Pancreas (tissue), 10 donors: ENCODE measurements at regions not wholly inside any gene's neighbourhood (a gene's known extent, or its start where the extent isn't known, plus 50 kb on each side); places are given as distances from the start of the nearest gene placed in this dataset.

ENCODE experiments used
- ATAC-seq, 4 donors: fragments of 200-7000 bp; cut with Tn5 transposase; one replicate each; pipeline versions ENCODE4 v1.8.0 to v1.9.1; 2020; ENCODE audit warnings: mild to moderate bottlenecking in 4 of 4, moderate library complexity in 4 of 4
- DNase-seq, 6 donors: peaks; one replicate each; pipeline ENCODE4 v3.0.0-alpha.2; 2020
- FAIRE-seq: peaks from 2 replicates; lab custom pipeline; 2012; peaks lifted over from hg19 to GRCh38; lab: Jason Lieb, UNC
- H3K27ac ChIP-seq, 4 donors: fragments of 200-600 bp; sonication (generic); 1 replicate in 3 of 4; 2 replicates in 1 of 4; pipeline versions ENCODE4 v1.5.0 to v1.8.0; 2020
- H3K27me3 ChIP-seq, 4 donors: fragments of 200-600 bp; one replicate each; pipeline ENCODE4 v1.8.0; 2021
- H3K36me3 ChIP-seq, 3 donors: fragments of 200-600 bp; sonication (generic) in 1 of 3; one replicate each; pipeline versions ENCODE4 v1.5.0 to v1.8.0; 2020 to 2021
- H3K4me1 ChIP-seq, 3 donors: fragments of 200-600 bp; one replicate each; pipeline ENCODE4 v1.8.0; 2021
- H3K4me3 ChIP-seq, 4 donors: fragments of 200-600 bp; sonication (generic) in 2 of 4; one replicate each; pipeline versions ENCODE4 v1.5.0 to v1.8.0; 2020 to 2021
- H3K9me3 ChIP-seq, 4 donors: fragments of 200-600 bp; one replicate each; pipeline ENCODE4 v1.8.0; 2021
- CTCF ChIP-seq, 4 donors: fragments of 200-600 bp; sonication (generic) in 3 of 4; IDR thresholded peaks; one replicate each; pipeline versions ENCODE4 v1.5.0 to v1.8.0; 2021; ENCODE audit warnings: antibody characterized with exemption in 4 of 4
- whole genome bisulfite sequencing, 2 donors: extraction: QIAGEN DNeasy Blood & Tissue Kit; methylation state at CpG; one replicate each; pipeline ENCODE4 v1.1.7; 2013; 5-methylcytosine and 5-hydroxymethylcytosine counted together
- intact Hi-C, 3 donors: fragments of 100-400 bp; cut with DNase I; formaldehyde crosslinking; loops; one replicate each; pipeline versions ENCODE4 v1.11.1 to v1.14.2; 2022
- donor health status: healthy with polysubstance abuse.
- donor health status: DM: no; HTN: no; CAD: no; lungs with moderate emphysema.
- donor health status: DM: no; HTN: no; CAD: no.
- donor health status: control.
- donor health status: control.
- donor health status: Bipolar disorder and iron deficiency.
- donor health status: DM: yes; HTN: yes; CAD: no.
- donor health status: DM: no; HTN: no; CAD: no.
- donor health status: DM: no; HTN: no; CAD: no.
- donor health status: DM: yes; HTN: yes; CAD: no.

- Histone ChIP-seq H3K4me1 (no peaks in the 10 kb centered on the region), H3K9me3 (no peaks in the 10 kb centered on the region), H3K4me3 (no peak overlapping the region), H3K27me3 (no peaks in the 10 kb centered on the region), H3K27ac (no peak overlapping the region), H3K36me3 (no peaks in the 10 kb centered on the region)
- no peak for ATAC-seq
- no peak for FAIRE-seq
- no peak for TF ChIP-seq CTCF (IDR thresholded peaks at IDR 0.05)
- intact Hi-C loops, result no loop called here
- no peak for DNase-seq
Observed at GRCh38 chr4:178955614-178956013, 1513.4 kb upstream of the AGA start.

DNA sequence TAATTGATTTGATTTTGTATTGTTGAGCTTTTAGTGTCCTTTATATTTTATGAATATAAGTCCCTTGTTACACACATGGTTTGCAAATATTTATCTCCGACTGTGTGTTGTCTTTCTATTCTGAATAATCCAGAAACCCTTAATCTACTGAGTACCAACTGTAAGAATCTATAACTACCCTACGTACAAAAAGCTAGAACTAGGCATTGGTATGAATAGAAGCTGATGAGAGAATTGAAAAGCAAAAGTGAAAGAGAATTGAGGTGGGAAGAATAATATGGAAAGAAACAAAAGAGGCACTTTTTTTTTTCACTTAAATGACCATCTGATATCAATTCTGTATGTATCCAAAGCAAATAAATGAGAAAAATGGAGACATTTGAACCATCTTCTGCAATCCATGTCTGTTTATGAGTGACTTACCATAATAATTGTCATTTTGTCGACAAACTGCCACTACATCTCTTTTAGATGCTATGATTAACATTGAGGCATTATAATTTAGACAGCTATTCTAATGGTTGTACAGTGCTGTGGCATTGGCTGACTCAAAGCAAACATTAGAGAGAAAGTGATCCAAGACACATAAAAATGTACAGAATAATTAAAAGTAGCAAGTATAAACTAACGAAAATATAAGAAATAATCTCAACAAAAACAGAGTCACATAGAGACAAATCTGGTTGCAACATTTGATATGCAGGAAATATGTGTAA, 1516.6 kb upstream of the AGA start:
- Histone ChIP-seq H3K27ac (no peak overlapping the region), H3K4me1 (no peaks in the 10 kb centered on the region), H3K36me3 (no peaks in the 10 kb centered on the region), H3K27me3 (no peaks in the 10 kb centered on the region), H3K9me3 (no peaks in the 10 kb centered on the region), H3K4me3 (no peak overlapping the region)
- FAIRE-seq (no peak), DNase-seq (no peak), ATAC-seq (no peak)
- TF ChIP-seq CTCF (IDR thresholded peaks at IDR 0.05), result no peak
- intact Hi-C loops, result no loop called here
- WGBS, 2 donors, result 42 to 57% methylated on average over 4 of the region's 4 CpGs

DNA sequence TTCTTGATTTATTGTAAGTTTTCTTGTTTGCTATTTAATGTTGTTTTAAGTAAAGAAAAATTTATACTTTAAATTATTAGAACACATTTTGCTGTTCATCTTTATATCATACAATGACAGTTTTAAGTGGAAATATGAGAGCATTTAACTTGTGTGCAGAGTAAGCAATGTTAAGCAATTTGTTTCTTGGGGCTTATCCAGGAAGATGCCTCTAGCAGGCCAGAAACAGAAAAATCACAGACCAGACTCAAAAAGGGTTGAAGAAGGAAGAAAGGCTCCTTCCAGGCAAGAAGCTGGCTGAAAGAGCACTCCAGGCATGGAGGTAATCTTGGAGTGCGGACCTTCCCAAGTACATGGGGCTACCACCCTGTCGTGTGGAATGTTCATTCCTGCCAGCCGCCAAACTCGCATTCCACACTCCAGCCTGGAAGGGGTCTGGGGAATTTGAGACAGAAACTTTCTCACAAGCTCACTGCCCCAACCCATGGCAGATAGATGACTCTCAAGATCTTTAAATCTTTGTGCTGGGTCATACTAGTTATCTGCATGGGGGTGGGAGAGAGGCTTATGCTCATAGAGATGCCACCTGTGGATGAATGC, 1521.3 kb upstream of the AGA start:
- TF ChIP-seq CTCF (IDR thresholded peaks at IDR 0.05), result no peak
- WGBS, 2 donors, result 65 to 70% methylated on average over 4 of the region's 4 CpGs
- no peak for FAIRE-seq
- DNase-seq, result no peak
- Histone ChIP-seq H3K9me3 (no peaks in the 10 kb centered on the region), H3K36me3 (no peaks in the 10 kb centered on the region), H3K27ac (no peak overlapping the region), H3K4me3 (no peak overlapping the region), H3K27me3 (no peaks in the 10 kb centered on the region), H3K4me1 (no peaks in the 10 kb centered on the region)
- no peak for ATAC-seq
- intact Hi-C loops, result no loop called here

DNA sequence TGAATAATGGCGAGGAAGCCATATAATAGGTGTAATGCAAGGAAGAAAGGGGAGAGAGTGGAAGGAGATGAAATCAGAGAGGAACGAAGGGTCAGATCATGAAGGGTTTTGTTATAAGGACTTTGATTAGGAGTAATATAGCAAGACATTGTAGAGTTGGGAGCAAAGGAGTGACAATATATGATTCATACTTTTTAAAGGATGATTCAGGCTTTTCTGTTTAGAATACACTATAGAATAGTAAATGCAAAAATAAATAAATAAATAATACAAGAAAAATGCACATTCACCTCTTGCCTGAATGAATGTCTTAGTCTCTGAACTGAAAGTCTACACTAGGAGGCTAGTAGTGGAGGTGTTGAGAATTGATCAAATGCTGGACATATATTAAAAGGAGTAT, 1524.4 kb upstream of the AGA start:
- Histone ChIP-seq H3K9me3 (no peaks in the 10 kb centered on the region), H3K36me3 (no peaks in the 10 kb centered on the region), H3K4me3 (no peak overlapping the region), H3K27me3 (no peaks in the 10 kb centered on the region), H3K4me1 (no peaks in the 10 kb centered on the region), H3K27ac (no peak overlapping the region)
- no peak for DNase-seq
- intact Hi-C loops, result no loop called here
- no peak for FAIRE-seq
- TF ChIP-seq CTCF (IDR thresholded peaks at IDR 0.05), result no peak
- ATAC-seq, result no peak
- 48 to 71% methylated on average over 2 of the region's 2 CpGs for WGBS, 2 donors

GRCh38 chr4:178970433-178971140, 1528.3 kb upstream of the AGA start:
- Histone ChIP-seq H3K27ac (no peak overlapping the region), H3K27me3 (no peaks in the 10 kb centered on the region), H3K4me1 (no peaks in the 10 kb centered on the region), H3K4me3 (no peak overlapping the region), H3K9me3 (no peaks in the 10 kb centered on the region), H3K36me3 (no peaks in the 10 kb centered on the region)
- DNase-seq, result no peak
- WGBS, 2 donors, result 38 to 39% methylated on average over 3 of the region's 3 CpGs
- no peak for ATAC-seq
- intact Hi-C loops, result no loop called here
- no peak for TF ChIP-seq CTCF (IDR thresholded peaks at IDR 0.05)
- FAIRE-seq, result no peak
